ENCODE measurements at regions not wholly inside any gene's neighbourhood (a gene's known extent, or its start where the extent isn't known, plus 50 kb on each side); places are given as distances from the start of the nearest gene placed in this dataset.

DNA sequence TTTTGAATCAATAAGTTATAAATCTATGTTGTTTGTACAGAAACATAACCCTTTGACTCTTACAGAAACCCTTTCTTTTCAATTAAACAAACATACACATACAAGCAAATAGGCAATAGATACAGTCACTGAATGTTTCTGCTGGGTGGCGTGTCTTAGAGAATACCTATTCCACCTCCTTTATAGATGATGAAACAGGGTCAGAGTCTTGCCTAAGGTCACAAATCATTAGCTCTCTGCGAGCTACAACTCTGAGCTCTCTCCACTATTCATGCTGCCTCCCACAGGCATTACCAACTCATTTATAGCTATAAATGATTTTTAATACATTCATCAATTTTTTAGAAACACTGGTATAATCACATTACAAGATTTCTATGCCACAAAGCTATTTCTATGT is 152.6 kb downstream of the RSL24D1 start (continued):
- TF ChIP-seq, protein P1, sequence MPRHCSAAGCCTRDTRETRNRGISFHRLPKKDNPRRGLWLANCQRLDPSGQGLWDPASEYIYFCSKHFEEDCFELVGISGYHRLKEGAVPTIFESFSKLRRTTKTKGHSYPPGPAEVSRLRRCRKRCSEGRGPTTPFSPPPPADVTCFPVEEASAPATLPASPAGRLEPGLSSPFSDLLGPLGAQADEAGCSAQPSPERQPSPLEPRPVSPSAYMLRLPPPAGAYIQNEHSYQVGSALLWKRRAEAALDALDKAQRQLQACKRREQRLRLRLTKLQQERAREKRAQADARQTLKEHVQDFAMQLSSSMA (CRISPR knock-in tag; IDR thresholded peaks at IDR 0.05) = no peak
- TF ChIP-seq MEIS2 (CRISPR knock-in tag; IDR thresholded peaks at IDR 0.05) (no peak), ZNF333 (CRISPR knock-in tag; IDR thresholded peaks at IDR 0.05; ENCODE audit: borderline replicate concordance) (no peak), MTF1 (CRISPR knock-in tag; IDR thresholded peaks at IDR 0.05) (no peak), MZF1 (CRISPR knock-in tag; IDR thresholded peaks at IDR 0.05; ENCODE audit: borderline replicate concordance) (no peak), ELF1 (CRISPR knock-in tag; IDR thresholded peaks at IDR 0.05) (no peak), ZFP90 (CRISPR knock-in tag; IDR thresholded peaks at IDR 0.05; ENCODE audit: borderline replicate concordance) (no peak), PCBP1 (IDR thresholded peaks at IDR 0.05; ENCODE audit: borderline replicate concordance, low read depth, low read length) (no peak)
- TF ChIP-seq, protein P2, sequence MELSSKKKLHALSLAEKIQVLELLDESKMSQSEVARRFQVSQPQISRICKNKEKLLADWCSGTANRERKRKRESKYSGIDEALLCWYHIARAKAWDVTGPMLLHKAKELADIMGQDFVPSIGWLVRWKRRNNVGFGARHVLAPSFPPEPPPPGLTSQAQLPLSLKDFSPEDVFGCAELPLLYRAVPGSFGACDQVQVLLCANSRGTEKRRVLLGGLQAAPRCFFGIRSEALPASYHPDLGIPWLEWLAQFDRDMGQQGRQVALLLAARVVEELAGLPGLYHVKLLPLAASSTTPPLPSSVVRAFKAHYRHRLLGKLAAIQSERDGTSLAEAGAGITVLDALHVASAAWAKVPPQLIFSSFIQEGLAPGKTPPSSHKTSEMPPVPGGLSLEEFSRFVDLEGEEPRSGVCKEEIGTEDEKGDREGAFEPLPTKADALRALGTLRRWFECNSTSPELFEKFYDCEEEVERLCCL (CRISPR knock-in tag; IDR thresholded peaks at IDR 0.05; ENCODE audit: borderline replicate concordance) = no peak

DNA sequence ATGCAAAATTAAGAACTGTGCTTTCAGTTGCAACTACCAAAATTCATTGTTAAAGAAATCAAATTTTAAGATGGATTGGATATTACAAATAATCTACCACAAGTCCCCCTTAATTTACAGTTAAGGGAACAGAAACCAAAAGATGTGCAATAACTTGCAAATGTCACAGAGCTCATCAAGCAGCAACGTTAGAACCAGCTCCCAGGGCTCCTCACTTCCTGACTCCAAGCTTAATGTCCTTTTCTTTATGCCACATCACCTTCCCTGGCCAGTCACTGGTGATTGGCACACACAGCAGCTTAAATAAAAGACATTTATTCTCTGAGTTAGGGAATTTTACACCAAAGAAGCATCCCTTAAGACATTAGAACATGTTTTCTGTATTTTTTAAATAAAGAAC is 159.7 kb downstream of the RSL24D1 start:
- CTCF ChIA-PET (ENCODE audit: low intra/inter-chr PET ratio, low total read pairs) = no interaction called here
- WGBS (ENCODE audit: low lambda C conversion rate) = 5% methylated on average over 1 of the region's 1 CpG
- Histone ChIP-seq H3K4me2 (ENCODE audit: low read depth, low read length) (no peak overlapping the region), H3K9ac (ENCODE audit: insufficient read depth, low read depth, low read length) (no peak overlapping the region), H3K36me3 (replicated peaks in 1 of 2; ENCODE audit: control insufficient read depth in 1 of 2, insufficient read depth in 2 of 2, low read length in 2 of 2) (no peaks in the 10 kb centered on the region), H2AFZ (ENCODE audit: low read length) (no peak overlapping the region), H3K4me3 (replicated peaks in 1 of 3; ENCODE audit: insufficient read depth in 1 of 3, low read depth in 2 of 3, low read length in 3 of 3) (no peak overlapping the region), H4K20me1 (ENCODE audit: insufficient read depth, low read length) (no peaks in the 10 kb centered on the region), H3K27ac (ENCODE audit: extremely low read length, insufficient read depth, low read length) (no peak overlapping the region), H3K4me1 (ENCODE audit: insufficient read depth, low read length) (no peaks in the 10 kb centered on the region), H3K9me3 (ENCODE audit: low read length) (no peaks in the 10 kb centered on the region), H3K79me2 (ENCODE audit: insufficient read depth, low read length) (no peaks in the 10 kb centered on the region), H3K27me3 (ENCODE audit: control insufficient read depth in 1 of 2, insufficient read depth in 2 of 2, low read length in 2 of 2) (no peaks in the 10 kb centered on the region)
- POLR2A ChIA-PET = no interaction called here
- in situ Hi-C loops (cut with HindIII; ENCODE audit: extremely low pct_ligation_motif_present, low pct_unique_long_range_greater_than_20kb) (no loop called here), intact Hi-C loops (cut with micrococcal nuclease; ENCODE audit: unreplicated experiment) (no loop called here)
- DNase-seq (ENCODE audit: low spot score) (no peak), ATAC-seq (no peak), FAIRE-seq (no peak)
- BruUV-seq (replicated peaks) = no TSS peak
- no peak for TF ChIP-seq ZNF230 (CRISPR knock-in tag; IDR thresholded peaks at IDR 0.05)
- TF ChIP-seq TRIM24 (CRISPR knock-in tag; IDR thresholded peaks at IDR 0.05) = no peak
- TF ChIP-seq ZNF607 (CRISPR knock-in tag; IDR thresholded peaks at IDR 0.05; ENCODE audit: borderline replicate concordance) = no peak
- no peak for TF ChIP-seq ZNF282 (IDR thresholded peaks at IDR 0.05; ENCODE audit: partially characterized antibody)
- TF ChIP-seq ZNF143 (CRISPR knock-in tag; IDR thresholded peaks at IDR 0.05) = no peak
- TF ChIP-seq ZMAT3 (CRISPR knock-in tag; conservative IDR thresholded peaks at IDR 0.05) = no peak
- TF ChIP-seq DPF2 (CRISPR knock-in tag; IDR thresholded peaks at IDR 0.05; ENCODE audit: borderline replicate concordance, low read depth) = no peak
- TF ChIP-seq SP5 (CRISPR knock-in tag; IDR thresholded peaks at IDR 0.05; ENCODE audit: borderline replicate concordance, low read depth) = no peak
- TF ChIP-seq JUNB (CRISPR knock-in tag; IDR thresholded peaks at IDR 0.05; ENCODE audit: borderline replicate concordance) = no peak
- TF ChIP-seq, protein P3, sequence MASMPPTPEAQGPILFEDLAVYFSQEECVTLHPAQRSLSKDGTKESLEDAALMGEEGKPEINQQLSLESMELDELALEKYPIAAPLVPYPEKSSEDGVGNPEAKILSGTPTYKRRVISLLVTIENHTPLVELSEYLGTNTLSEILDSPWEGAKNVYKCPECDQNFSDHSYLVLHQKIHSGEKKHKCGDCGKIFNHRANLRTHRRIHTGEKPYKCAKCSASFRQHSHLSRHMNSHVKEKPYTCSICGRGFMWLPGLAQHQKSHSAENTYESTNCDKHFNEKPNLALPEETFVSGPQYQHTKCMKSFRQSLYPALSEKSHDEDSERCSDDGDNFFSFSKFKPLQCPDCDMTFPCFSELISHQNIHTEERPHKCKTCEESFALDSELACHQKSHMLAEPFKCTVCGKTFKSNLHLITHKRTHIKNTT (CRISPR knock-in tag; IDR thresholded peaks at IDR 0.05) = no peak
- no peak for TF ChIP-seq ZNF83 (CRISPR knock-in tag; IDR thresholded peaks at IDR 0.05; ENCODE audit: borderline replicate concordance)
- TF ChIP-seq, protein P4, sequence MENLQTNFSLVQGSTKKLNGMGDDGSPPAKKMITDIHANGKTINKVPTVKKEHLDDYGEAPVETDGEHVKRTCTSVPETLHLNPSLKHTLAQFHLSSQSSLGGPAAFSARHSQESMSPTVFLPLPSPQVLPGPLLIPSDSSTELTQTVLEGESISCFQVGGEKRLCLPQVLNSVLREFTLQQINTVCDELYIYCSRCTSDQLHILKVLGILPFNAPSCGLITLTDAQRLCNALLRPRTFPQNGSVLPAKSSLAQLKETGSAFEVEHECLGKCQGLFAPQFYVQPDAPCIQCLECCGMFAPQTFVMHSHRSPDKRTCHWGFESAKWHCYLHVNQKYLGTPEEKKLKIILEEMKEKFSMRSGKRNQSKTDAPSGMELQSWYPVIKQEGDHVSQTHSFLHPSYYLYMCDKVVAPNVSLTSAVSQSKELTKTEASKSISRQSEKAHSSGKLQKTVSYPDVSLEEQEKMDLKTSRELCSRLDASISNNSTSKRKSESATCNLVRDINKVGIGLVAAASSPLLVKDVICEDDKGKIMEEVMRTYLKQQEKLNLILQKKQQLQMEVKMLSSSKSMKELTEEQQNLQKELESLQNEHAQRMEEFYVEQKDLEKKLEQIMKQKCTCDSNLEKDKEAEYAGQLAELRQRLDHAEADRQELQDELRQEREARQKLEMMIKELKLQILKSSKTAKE (CRISPR knock-in tag; IDR thresholded peaks at IDR 0.05; ENCODE audit: borderline replicate concordance) = no peak

All from HepG2 (cell line).